ENCODE measurements at regions not wholly inside any gene's neighbourhood (a gene's known extent, or its start where the extent isn't known, plus 50 kb on each side); places are given as distances from the start of the nearest gene placed in this dataset.

GRCh38 chr3:150146991-150147761 is 176.5 kb upstream of the PFN2 start:
- Histone ChIP-seq H3K4me2 (ENCODE audit: extremely low read depth, insufficient read depth, low read length) (peak overlapping the region; percentile 78), H3K9me3 (ENCODE audit: control insufficient read depth, insufficient read depth, low read depth, low read length) (no peaks in the 10 kb centered on the region), H3K79me2 (ENCODE audit: control insufficient read depth, insufficient read depth, low read length) (no peaks in the 10 kb centered on the region), H3K9ac (ENCODE audit: insufficient read depth, low read length) (peak overlapping the region; percentile 48), H3K27me3 (ENCODE audit: control insufficient read depth, insufficient read depth, low read length) (no peaks in the 10 kb centered on the region), H2AFZ (ENCODE audit: low read length) (peak overlapping the region; percentile 51), H3K27ac (ENCODE audit: insufficient read depth, low read length) (peak overlapping the region; percentile 93), H3K36me3 (ENCODE audit: control insufficient read depth, insufficient read depth, low read length) (no peaks in the 10 kb centered on the region), H4K20me1 (ENCODE audit: control insufficient read depth, extremely low read depth, insufficient read depth, low read length) (no peaks in the 10 kb centered on the region), H3K4me1 (ENCODE audit: control insufficient read depth, extremely low read depth, insufficient read depth, low read length) (peaks cover 32% of the 10 kb centered on the region), H3K4me3 (replicated peaks in 1 of 4; ENCODE audit: control extremely low read depth in 1 of 4, insufficient read depth in 1 of 4, low read depth in 3 of 4, low read length in 4 of 4) (peak overlapping the region; percentile 1 to 34 (median 8))
- peak; percentile 97 to 98 for DNase-seq (ENCODE audit: low read depth in 2 of 2)
- TF ChIP-seq CTCF (conservative IDR thresholded peaks at IDR 0.05 in 1 of 2, IDR thresholded peaks at IDR 0.05 in 1 of 2; ENCODE audit: low read depth in 1 of 2, low read length in 2 of 2) (no peak), EZH2 (IDR thresholded peaks at IDR 0.05; ENCODE audit: low read length, missing control alignments) (no peak)

DNA sequence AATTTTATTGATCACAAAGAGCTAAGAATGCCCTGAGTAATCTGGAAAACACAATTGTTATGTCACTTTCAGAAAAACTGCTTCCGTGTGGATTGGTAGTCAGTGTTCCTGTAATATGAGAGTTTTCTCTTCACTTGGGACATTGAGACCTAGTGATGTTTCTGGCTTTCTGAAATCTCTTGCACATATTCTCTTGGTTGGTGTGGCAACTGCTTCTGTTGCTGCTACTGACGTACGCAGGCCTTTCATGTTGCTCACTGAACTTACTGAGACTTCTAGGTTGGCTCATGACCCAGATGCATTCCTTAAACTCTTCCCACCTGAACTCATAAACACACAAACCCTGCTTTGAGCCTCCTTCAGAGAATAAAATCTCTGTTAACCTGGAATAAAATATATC is 175.0 kb upstream of the PFN2 start:
- Histone ChIP-seq H3K27me3 (ENCODE audit: control insufficient read depth, insufficient read depth, low read length) (no peaks in the 10 kb centered on the region), H4K20me1 (ENCODE audit: control insufficient read depth, extremely low read depth, insufficient read depth, low read length) (no peaks in the 10 kb centered on the region), H3K9me3 (ENCODE audit: control insufficient read depth, insufficient read depth, low read depth, low read length) (no peaks in the 10 kb centered on the region), H3K4me1 (ENCODE audit: control insufficient read depth, extremely low read depth, insufficient read depth, low read length) (peaks cover 27% of the 10 kb centered on the region), H3K4me3 (replicated peaks in 1 of 4; ENCODE audit: control extremely low read depth in 1 of 4, insufficient read depth in 1 of 4, low read depth in 3 of 4, low read length in 4 of 4) (no peak overlapping the region), H3K79me2 (ENCODE audit: control insufficient read depth, insufficient read depth, low read length) (no peaks in the 10 kb centered on the region), H3K4me2 (ENCODE audit: extremely low read depth, insufficient read depth, low read length) (no peak overlapping the region), H2AFZ (ENCODE audit: low read length) (no peak overlapping the region), H3K36me3 (ENCODE audit: control insufficient read depth, insufficient read depth, low read length) (no peaks in the 10 kb centered on the region), H3K9ac (ENCODE audit: insufficient read depth, low read length) (no peak overlapping the region), H3K27ac (ENCODE audit: insufficient read depth, low read length) (no peak overlapping the region)
- no peak for TF ChIP-seq CTCF (conservative IDR thresholded peaks at IDR 0.05 in 1 of 2, IDR thresholded peaks at IDR 0.05 in 1 of 2; ENCODE audit: low read depth in 1 of 2, low read length in 2 of 2)
- TF ChIP-seq EZH2 (IDR thresholded peaks at IDR 0.05; ENCODE audit: low read length, missing control alignments), result no peak
- peak; percentile 83 to 93 for DNase-seq (ENCODE audit: low read depth in 2 of 2)

GRCh38 chr3:150144191-150144708 is 173.6 kb upstream of the PFN2 start:
- Histone ChIP-seq H3K36me3 (ENCODE audit: control insufficient read depth, insufficient read depth, low read length) (no peaks in the 10 kb centered on the region), H2AFZ (ENCODE audit: low read length) (no peak overlapping the region), H3K4me3 (replicated peaks in 1 of 4; ENCODE audit: control extremely low read depth in 1 of 4, insufficient read depth in 1 of 4, low read depth in 3 of 4, low read length in 4 of 4) (no peak overlapping the region), H3K9me3 (ENCODE audit: control insufficient read depth, insufficient read depth, low read depth, low read length) (no peaks in the 10 kb centered on the region), H3K27me3 (ENCODE audit: control insufficient read depth, insufficient read depth, low read length) (no peaks in the 10 kb centered on the region), H3K9ac (ENCODE audit: insufficient read depth, low read length) (no peak overlapping the region), H4K20me1 (ENCODE audit: control insufficient read depth, extremely low read depth, insufficient read depth, low read length) (no peaks in the 10 kb centered on the region), H3K27ac (ENCODE audit: insufficient read depth, low read length) (no peak overlapping the region), H3K4me2 (ENCODE audit: extremely low read depth, insufficient read depth, low read length) (no peak overlapping the region), H3K4me1 (ENCODE audit: control insufficient read depth, extremely low read depth, insufficient read depth, low read length) (peaks cover 19% of the 10 kb centered on the region), H3K79me2 (ENCODE audit: control insufficient read depth, insufficient read depth, low read length) (no peaks in the 10 kb centered on the region)
- DNase-seq (ENCODE audit: low read depth in 2 of 2), result no peak
- TF ChIP-seq EZH2 (IDR thresholded peaks at IDR 0.05; ENCODE audit: low read length, missing control alignments) (no peak), CTCF (conservative IDR thresholded peaks at IDR 0.05 in 1 of 2, IDR thresholded peaks at IDR 0.05 in 1 of 2; ENCODE audit: low read depth in 1 of 2, low read length in 2 of 2) (no peak)

All from fibroblast of lung (primary cell).